C4-2B (cell line): ENCODE measurements at regions not wholly inside any gene's neighbourhood (a gene's known extent, or its start where the extent isn't known, plus 50 kb on each side); places are given as distances from the start of the nearest gene placed in this dataset.

Source experiments
- ZFX ChIP-seq: fragments of 450-650 bp; IDR thresholded peaks from 2 replicates; pipeline ENCODE4 v1.6.1; 2017
- TF ChIP-seq, protein P1 (sequence below): fragments of 450-650 bp; conservative IDR thresholded peaks from 2 replicates; pipeline ENCODE4 v1.5.1; 2017; ENCODE audit warnings: mild to moderate bottlenecking

GRCh38 chr3:145864336-145864735, 296.6 kb downstream of the PLOD2 start:
- TF ChIP-seq, protein P1, sequence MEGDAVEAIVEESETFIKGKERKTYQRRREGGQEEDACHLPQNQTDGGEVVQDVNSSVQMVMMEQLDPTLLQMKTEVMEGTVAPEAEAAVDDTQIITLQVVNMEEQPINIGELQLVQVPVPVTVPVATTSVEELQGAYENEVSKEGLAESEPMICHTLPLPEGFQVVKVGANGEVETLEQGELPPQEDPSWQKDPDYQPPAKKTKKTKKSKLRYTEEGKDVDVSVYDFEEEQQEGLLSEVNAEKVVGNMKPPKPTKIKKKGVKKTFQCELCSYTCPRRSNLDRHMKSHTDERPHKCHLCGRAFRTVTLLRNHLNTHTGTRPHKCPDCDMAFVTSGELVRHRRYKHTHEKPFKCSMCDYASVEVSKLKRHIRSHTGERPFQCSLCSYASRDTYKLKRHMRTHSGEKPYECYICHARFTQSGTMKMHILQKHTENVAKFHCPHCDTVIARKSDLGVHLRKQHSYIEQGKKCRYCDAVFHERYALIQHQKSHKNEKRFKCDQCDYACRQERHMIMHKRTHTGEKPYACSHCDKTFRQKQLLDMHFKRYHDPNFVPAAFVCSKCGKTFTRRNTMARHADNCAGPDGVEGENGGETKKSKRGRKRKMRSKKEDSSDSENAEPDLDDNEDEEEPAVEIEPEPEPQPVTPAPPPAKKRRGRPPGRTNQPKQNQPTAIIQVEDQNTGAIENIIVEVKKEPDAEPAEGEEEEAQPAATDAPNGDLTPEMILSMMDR = no peak
- no peak for TF ChIP-seq ZFX
